HG03439 (cell line): ENCODE measurements at regions not wholly inside any gene's neighbourhood (a gene's known extent, or its start where the extent isn't known, plus 50 kb on each side); places are given as distances from the start of the nearest gene placed in this dataset.
"Not testable (repeated sequence)": the region's sequence is repeated elsewhere in the genome, so short reads cannot be mapped to it uniquely, and the experiment has no call there.

ENCODE experiments used
- ATAC-seq: cut with Tn5 transposase; IDR thresholded peaks from one replicate; pipeline ENCODE4 v1.9.1; 2021; ENCODE audit warnings: mild to moderate bottlenecking, moderate library complexity; ENCODE audit not compliant: unreplicated experiment

DNA sequence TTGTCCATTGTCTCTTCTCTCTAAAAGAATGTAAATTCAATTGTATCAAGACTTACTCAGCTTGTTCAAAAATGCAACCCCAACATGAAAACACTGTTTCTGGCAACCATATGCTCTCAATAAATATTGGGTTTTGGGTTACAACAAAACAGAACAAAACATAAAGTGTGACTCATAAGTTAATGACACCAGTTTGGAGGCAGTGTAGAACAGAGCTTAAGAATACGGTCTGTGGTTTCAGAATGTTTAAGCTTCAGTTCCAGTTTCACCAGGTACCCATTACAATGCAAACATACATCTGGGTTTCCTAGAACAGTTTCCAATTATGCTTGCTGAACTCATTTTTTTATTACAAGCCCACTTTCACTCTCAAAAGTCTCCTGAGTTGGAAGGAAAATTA is 285.8 kb upstream of the PCDH9 start:
- peak; percentile 98 for ATAC-seq

- no peak for ATAC-seq
Observed at GRCh38 chr13:67509018-67509417, 278.9 kb upstream of the PCDH9 start.

DNA sequence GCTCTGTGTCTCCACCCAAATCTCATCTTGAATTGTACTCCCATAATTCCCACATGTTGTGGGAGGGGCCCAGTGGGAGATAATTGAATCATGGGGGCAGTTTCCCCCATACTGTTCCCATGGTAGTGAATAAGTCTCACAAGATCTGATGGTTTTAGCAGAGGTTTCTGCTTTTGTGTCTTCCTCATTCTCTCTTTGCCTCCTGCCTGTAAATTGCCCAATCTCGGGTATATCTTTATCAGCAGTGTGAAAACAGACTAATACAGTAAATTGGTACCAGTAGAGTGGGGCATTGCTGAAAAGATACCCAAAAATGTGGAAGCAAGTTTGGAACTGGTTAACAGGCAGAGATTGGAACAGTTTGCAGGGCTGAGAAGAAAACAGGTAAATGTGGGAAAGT is 278.1 kb upstream of the PCDH9 start:
- not testable (repeated sequence) for ATAC-seq

DNA sequence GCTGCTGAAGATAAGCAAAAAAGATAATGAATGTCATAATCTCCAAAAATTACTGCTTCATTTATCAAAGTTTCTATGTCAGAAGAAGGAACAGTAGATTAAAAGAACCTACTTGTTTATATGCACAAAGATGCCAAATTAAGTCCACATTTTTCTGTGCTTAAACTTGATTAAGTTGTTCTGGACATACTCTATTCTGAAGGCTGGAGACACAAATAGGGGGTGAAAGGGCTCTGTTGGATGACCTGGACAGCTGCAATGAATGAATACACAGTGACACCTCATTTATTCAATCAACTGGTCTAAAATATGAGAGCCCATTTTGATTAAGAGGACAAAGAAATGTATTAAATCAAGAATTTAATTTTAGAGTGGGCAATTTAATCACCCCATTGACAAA is 276.3 kb upstream of the PCDH9 start:
- no peak for ATAC-seq

DNA sequence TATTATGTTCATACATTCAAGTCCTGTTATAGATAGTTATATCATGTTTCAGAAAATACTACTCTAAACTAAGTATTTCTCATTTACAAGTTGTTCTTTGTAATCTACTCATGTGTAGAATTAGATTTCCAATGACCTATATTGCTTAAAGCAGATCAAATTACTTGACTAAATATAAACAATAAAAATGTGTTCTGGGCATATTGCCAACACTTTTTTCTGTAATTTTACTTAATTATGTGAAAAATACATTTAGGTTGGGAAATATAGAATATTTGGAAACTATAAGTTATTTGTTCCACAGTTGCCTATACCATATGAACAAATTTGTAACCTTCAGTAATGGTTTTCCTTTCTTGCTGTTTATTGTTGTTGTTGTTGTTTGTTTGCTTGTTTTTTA is 275.2 kb upstream of the PCDH9 start:
- ATAC-seq, result no peak

DNA sequence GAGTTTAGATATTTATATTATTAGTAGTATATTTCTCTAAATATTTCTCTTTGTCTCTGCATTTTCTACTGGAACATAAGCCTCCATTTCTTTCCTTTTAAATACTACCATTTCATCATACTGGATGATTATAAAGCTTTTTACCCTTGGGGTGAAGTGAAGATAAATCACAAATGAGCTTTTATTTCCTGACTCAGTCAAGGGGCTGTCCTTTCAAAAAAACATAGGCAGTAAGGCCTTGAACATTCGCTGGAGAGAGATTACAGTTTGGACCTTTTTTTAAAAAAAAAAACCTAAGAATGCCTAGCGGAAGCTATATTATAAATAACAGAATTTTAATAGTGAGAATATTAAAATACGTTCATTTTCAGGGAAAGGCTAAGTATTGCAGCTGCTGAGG is 268.8 kb upstream of the PCDH9 start:
- ATAC-seq, result no peak

DNA sequence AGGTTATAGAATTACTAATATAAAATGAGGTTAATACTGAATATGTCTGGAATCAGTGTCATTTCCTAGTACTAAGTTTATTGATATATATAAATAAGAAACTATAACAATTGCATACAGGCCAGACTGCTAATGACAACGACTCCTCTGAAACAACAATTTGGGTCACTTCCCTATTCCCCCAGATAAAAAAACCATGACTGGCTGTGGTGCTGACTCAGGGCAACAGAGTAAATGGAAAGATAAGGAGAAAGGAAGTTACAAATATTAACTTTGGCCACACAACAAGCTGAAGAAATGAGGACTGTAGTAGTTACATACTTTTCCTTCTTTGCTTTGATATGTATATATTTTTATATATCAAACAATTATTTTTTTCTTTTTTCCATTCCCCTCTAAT is 263.7 kb upstream of the PCDH9 start:
- ATAC-seq, result no peak

GRCh38 chr13:67489016-67489415 is 258.9 kb upstream of the PCDH9 start:
- no peak for ATAC-seq

GRCh38 chr13:67481445-67481844 is 251.3 kb upstream of the PCDH9 start:
- no peak for ATAC-seq

GRCh38 chr13:67474115-67474514 is 244.0 kb upstream of the PCDH9 start:
- no peak for ATAC-seq

- ATAC-seq, result no peak
Observed at GRCh38 chr13:67469623-67470022, 239.5 kb upstream of the PCDH9 start.

DNA sequence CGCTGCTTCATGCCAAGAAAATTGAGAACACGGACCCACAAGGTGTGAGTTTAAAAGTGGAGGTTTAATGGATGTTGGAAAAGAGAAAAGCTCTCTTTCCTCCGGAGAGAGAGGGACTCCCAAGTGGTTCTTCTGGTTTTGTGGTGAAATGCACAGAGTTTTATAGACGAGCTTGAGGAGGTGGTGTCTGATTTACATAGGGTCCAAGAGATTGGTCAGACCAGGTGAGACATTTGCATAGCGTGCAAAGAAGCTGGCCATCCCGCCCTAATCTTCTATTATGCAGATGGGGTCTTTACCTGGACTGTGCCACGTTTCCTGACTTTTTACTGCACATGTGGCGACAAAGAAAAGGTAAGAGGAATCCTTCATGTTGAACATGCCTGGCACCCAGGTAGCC is 236.4 kb upstream of the PCDH9 start:
- no peak for ATAC-seq

DNA sequence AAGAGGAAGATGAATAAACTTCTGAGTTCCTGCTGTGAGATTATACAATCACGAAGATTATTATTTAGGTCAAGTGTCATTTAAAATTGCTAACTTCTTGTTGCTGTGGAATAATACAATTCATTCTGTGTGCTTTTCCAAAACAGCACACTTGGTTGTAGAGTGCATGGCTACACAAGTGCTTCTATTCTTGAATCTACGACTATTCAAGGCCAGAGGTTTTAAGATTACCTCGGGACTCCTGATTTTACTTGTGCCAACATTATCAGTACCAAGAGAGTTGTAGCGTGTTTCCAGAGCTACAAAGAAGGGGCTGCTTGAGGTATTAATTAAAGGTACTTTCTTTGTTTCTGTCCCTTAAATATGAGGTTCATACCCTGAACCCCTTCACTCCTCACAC is 234.0 kb upstream of the PCDH9 start:
- ATAC-seq, result no peak

DNA sequence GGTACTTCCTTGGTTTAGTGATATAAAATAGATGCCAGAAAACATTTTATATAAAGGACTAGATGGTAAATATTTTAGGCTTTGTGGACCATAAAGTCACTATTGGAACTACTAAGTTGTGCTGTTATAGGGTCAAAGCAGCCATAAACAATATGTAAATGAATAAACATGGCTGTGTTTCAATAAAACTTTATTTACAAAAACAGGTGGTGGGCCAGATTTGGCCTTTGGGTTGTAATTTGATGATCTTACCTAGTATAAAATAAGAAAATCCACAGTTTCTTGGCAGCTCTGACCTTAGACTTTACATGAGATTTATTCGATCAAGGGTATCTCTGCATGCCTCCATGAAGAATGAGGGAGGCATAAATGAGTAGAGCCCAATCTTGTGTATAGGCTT is 232.0 kb upstream of the PCDH9 start:
- no peak for ATAC-seq

DNA sequence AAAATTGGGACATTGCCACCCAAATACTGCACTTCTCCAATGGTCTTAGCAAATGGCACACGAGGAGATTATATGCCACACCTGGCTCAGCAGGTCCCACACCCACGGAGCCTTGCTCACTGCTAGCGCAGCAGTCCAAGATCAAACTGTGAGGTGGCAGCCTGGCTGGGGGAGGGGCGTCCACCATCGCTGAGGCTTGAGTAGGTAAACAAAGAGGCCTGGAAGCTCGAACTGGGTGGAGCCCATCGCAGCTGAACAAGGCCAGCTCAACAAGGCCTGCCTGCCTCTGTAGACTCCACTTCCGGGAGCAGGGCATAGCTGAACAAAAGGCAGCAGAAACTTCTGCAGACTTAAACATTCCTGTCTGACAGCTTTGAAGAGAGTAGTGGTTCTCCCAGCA is 222.4 kb upstream of the PCDH9 start:
- ATAC-seq, result not testable (repeated sequence)

- no peak for ATAC-seq
Observed at GRCh38 chr13:67445436-67445835, 215.3 kb upstream of the PCDH9 start.

DNA sequence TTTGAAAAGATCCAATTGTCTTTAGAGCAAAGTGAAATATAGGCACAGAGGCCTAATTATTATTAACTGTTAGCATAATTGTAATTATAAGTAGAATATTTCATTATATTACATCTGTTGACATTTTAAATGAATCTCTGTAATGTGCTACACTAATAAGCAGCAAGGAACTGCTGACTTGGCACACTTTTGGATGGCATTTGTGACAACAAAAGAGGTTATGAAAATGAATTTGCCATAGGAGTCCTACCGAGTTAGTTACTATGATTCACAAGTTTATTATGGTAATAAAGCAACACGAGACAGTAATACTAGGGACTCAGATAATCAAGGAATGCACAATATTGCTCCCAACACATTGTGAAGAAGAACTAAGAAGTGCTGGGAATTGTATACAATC is 213.8 kb upstream of the PCDH9 start:
- ATAC-seq, result no peak

GRCh38 chr13:67440236-67440975 is 210.3 kb upstream of the PCDH9 start:
- no peak for ATAC-seq

DNA sequence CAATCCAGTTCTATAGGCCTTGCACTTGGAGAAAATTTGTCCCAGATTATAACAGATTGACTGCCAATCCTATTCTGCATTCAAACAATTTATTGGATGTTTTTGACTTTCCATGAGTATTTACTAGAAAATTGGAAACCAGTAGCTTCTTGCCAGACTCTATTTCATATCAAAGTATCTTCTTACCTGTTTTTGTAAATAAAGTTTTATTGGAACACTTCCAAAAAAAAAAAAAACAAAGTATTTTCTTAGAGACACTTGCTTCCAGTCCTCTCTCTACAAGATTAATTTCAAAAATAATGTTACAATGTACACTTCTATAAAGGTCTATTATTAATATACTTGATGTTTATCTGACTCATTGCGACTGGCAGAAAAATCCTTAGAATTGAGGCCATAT is 209.2 kb upstream of the PCDH9 start:
- no peak for ATAC-seq

- peak; percentile 74 for ATAC-seq
Observed at GRCh38 chr13:67438465-67438864, 208.3 kb upstream of the PCDH9 start.

DNA sequence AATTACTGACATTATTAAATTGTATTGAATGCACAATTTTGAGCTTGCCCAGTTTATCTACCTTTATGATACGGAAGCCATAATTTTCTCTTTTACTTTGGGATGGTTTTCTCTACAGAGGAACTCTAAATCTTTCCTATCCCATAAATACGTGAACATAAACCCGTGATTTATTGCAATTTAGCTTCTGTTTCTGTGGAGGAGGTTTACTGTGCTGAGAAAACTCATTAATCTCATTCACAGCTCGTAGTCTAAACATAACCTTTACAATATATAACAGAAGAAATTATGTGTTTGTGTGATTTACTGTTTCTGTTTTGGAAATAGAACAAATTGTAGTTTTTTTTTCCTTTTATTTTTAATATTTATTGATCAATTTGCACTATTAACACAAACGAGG is 207.1 kb upstream of the PCDH9 start:
- ATAC-seq, result no peak

DNA sequence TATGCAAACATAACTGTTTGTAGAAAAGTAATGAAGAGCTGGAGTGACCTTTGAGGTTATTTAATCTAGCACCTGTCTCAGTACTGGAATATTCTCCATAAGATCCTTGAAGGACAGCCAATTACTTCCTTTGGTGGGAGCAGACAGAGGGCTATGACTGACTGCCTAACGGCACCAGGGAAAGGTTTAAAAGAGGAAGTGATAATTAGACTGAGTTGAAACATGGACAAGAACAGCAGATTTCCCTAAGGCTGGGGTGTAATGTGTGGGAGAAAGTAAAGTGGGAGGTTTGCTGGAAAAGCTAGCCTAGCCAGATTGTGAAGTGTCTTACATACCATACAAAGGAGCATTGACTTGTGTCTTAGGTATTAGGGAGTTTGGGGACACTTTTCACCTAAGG is 191.3 kb upstream of the PCDH9 start:
- ATAC-seq, result no peak
